ENCODE measurements at regions not wholly inside any gene's neighbourhood (a gene's known extent, or its start where the extent isn't known, plus 50 kb on each side); places are given as distances from the start of the nearest gene placed in this dataset.
A peak's percentile ranks its signal among the peaks of the same experiment; 100 is the strongest.
"Not testable (repeated sequence)": the region's sequence is repeated elsewhere in the genome, so short reads cannot be mapped to it uniquely, and the experiment has no call there.

DNA sequence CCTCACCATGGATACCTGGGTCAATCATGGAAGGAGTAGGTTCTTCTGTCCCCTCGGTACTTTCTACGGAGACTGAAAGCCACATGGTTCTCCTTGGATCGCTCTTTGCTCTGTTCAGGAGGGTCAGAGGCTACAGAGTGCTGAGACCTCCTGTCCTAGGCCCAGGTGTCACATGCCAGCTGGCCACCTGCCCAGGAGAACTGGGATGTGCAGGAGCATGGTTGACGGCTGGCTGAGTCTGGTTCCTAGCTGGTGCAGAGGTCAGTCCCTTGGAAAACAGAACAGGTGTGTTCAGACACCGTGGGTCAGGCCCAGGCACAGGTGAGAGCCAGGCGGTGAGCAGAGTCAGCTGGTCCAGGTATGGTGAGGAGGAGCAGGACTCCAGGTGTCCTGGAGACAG is 416.3 kb downstream of the IRX1 start:
- no peak for DNase-seq (ENCODE audit: low read depth in 2 of 3, low spot score in 2 of 3)

DNA sequence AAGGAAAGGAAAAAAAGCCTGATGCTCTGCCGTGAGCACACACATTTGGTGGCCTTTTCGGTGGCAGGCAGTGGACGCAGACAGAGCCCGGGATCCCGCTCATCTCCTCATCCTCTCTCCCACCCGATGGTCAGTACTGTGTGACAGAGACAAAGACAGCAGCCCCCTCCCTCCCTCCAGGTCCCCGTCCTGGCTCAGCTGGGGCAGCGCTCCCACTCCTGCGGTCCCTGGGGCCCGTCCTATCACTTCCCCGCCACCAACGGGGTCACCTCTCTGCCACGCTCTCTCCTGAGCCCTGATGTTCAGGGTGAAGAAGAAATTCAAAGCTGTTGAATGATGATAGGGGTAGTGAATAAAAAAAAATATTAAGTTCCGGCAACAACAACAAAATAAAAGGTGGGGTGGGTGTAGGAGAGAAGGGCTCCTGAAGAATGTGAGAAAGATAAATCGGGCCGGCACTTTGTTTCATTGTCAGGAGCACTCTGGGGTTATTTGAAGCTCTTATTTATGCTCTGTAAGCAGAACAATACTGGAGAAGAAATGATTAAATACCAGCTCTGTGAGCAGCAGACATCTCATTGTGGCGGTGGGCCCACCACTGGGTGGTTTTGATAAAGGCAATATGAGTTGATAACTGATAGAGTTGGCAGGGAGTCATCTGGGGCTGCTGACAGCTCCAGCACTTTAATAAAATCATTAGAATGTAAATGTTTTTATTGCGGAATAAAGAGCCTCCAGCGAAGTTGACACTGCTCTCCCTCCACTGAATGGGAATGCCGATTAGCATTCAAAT is 417.7 kb downstream of the IRX1 start:
- no peak for DNase-seq (ENCODE audit: low read depth in 2 of 3, low spot score in 2 of 3)

GRCh38 chr5:4015709-4016108 is 420.1 kb downstream of the IRX1 start:
- no peak for DNase-seq (ENCODE audit: low read depth in 2 of 3, low spot score in 2 of 3)

GRCh38 chr5:4017076-4017803 is 421.6 kb downstream of the IRX1 start:
- no peak for DNase-seq (ENCODE audit: low read depth in 2 of 3, low spot score in 2 of 3)

GRCh38 chr5:4018007-4018406 is 422.4 kb downstream of the IRX1 start:
- DNase-seq (ENCODE audit: low read depth in 2 of 3, low spot score in 2 of 3): no peak

- DNase-seq (ENCODE audit: low read depth in 2 of 3, low spot score in 2 of 3): no peak
Measured at GRCh38 chr5:4019009-4019769, 423.6 kb downstream of the IRX1 start.

- no peak for DNase-seq (ENCODE audit: low read depth in 2 of 3, low spot score in 2 of 3)
Measured at GRCh38 chr5:4019841-4020240, 424.2 kb downstream of the IRX1 start.

GRCh38 chr5:4020400-4020799 is 424.8 kb downstream of the IRX1 start:
- no peak for DNase-seq (ENCODE audit: low read depth in 2 of 3, low spot score in 2 of 3)

- peak in 1 of 3 donors; percentile 8 for DNase-seq (ENCODE audit: low read depth in 2 of 3, low spot score in 2 of 3)
Measured at GRCh38 chr5:4022056-4022670, 426.5 kb downstream of the IRX1 start.

GRCh38 chr5:4023091-4023752 is 427.6 kb downstream of the IRX1 start:
- DNase-seq (ENCODE audit: low read depth in 2 of 3, low spot score in 2 of 3): no peak

DNA sequence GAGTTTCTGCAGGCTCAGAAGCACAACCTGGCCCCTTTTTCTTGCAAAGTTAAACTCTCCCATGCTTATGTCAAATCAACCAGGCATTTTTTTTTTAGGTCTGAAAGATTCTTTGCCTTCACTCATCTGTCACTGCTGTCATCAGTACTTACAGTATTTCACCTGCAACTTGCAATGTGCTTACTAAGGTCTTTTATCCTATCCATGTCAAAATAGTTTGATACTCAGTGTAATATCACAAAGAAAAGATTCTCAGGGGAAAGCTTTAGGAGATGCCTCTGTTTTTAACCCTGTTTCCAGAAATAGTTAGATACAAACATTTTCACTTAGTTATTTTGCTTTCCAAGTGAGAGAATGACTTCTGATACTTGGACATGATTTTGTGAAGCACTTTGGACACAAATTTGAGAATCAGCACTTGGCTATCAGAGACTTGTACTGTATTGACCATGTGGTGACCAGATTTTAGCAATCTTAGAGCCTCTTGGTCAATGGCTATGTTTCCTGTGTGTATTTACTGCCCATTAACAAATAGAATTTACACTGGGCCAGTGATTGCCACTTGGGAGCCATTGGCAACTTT is 428.2 kb downstream of the IRX1 start:
- DNase-seq (ENCODE audit: low read depth in 2 of 3, low spot score in 2 of 3): no peak

DNA sequence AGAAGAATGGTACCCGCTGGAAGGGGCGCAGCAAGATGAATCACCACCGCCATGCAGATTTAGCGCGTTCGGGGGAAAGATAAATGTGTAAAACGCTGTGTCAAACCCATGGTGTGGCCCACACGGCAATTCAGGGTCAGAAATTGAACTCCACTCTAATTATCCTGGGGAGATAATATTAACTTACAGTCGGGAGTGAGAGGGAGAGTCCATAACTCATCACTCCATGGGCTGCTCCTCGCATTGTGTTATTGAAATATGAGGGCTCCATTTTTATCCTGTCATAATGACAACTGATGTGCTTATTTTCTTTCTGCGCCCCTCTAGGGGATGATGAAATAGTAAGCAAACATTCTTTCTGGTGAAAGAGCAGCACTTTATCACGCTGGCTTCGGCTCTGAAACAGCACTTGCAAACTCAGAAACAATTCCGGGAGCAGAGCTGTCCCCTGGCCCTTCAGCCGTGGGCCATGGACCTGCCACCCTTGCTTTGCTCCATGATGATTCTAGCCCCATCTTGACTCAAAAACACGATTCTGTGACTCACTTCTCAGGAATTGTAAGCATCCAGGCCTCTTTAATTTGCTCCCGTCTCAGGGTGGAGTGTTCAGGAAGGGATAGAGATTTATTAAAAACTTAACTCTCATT is 431.6 kb downstream of the IRX1 start:
- DNase-seq (ENCODE audit: low read depth in 2 of 3, low spot score in 2 of 3): no peak

GRCh38 chr5:4028384-4028783 is 432.8 kb downstream of the IRX1 start:
- DNase-seq (ENCODE audit: low read depth in 2 of 3, low spot score in 2 of 3): no peak

DNA sequence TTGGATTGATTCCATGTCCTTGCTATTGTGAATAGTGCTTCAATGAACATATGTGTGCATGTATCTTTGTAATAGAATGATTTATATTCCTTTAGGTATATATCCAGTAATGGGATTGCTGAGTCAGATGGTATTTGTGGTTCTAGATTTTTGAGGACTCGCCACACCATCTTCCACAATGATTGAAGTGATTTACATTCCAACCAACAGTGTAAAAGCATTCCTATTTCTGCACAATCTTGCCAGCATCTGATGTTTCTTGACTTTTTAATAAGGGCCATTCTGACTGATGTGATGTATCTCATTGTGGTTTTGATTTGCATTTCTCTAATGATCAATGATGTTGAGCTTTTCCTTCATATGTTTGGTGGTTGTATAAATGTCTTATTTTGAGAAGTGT is 437.9 kb downstream of the IRX1 start:
- DNase-seq (ENCODE audit: low read depth in 2 of 3, low spot score in 2 of 3): not testable (repeated sequence)

- no peak for DNase-seq (ENCODE audit: low read depth in 2 of 3, low spot score in 2 of 3)
Measured at GRCh38 chr5:4036861-4037260, 441.2 kb downstream of the IRX1 start.

DNA sequence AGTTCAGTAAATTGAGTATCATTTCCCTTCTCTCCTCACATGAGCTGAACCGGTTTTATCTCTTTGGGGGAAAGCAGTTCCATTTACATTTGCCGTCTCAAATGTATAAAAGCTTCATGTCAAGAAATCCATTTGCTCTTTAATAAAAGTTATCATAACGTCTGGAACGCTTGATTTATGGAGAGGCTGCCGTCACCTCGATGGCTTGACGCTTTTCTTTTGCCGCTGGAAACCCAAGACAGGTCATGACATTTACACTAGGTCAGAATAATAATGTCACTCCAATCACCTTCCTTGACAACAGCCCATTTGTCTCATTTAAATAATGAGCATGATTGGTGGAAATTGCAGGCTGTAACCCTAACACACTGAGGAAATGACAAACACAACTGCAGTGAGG is 443.4 kb downstream of the IRX1 start:
- no peak for DNase-seq (ENCODE audit: low read depth in 2 of 3, low spot score in 2 of 3)

DNA sequence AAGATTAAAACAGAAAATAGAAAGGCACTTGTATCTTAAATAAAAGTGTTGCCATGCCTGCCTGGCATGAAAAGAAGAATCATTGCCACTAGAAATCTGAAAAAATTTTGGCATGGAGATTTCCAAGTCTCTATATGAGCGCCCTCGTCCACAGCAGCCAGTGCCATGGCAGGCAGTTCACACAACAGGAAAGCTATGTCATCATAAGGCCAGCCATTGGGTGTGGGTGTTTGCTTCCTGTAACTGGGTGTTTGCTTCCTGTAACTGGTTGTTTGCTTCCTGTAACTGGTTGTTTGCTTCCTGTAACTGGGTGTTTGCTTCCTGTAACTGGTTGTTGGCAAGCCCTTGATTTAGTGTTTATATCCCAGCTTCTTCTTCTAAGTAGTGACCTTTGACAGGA is 446.7 kb downstream of the IRX1 start:
- DNase-seq (ENCODE audit: low read depth in 2 of 3, low spot score in 2 of 3): no peak

DNA sequence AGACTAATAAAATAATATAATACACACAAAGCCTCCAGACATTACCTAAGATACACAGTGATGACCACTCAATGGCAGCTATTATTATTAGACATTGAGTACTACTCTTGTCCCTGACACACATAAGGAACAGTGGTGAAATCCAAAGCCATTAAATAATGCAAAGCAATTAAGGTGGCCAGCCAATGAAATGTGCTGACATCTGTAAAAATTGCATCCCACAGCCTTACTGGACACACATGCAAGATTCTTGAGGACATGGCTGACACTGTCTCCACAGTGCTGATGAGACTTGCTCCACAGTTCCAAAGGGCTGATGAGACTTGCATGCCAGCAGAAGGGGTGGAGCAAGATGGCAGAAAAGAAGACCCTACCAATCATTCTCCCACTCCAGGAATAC is 447.5 kb downstream of the IRX1 start:
- DNase-seq (ENCODE audit: low read depth in 2 of 3, low spot score in 2 of 3): no peak

GRCh38 chr5:4044881-4045280 is 449.2 kb downstream of the IRX1 start:
- no peak for DNase-seq (ENCODE audit: low read depth in 2 of 3, low spot score in 2 of 3)

DNA sequence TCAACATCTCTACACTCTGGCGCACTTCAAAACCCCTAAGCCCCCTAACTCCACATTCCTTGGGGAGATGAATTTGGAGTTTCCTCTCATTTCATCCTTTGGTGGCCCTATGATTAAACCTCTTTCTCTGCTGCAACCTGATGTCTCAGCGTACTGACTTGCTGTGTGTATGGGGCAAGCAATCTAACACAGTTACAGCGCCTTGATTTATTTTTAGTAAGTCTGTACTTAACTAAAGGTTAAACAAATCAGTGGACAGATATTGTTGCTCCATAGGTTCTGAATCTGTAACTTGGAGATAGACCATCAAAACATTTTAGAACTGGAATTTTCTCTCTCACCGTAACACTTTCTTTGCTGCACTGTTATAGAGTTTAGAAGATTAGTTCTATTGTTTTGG is 452.8 kb downstream of the IRX1 start:
- no peak for DNase-seq (ENCODE audit: low read depth in 2 of 3, low spot score in 2 of 3)

Measured in hematopoietic multipotent progenitor cell (in vitro differentiated cells).